NCI-H774 (cell line): ENCODE measurements at regions not wholly inside any gene's neighbourhood (a gene's known extent, or its start where the extent isn't known, plus 50 kb on each side); places are given as distances from the start of the nearest gene placed in this dataset.
A peak's percentile ranks its signal among the peaks of the same experiment; 100 is the strongest.
"Not testable (repeated sequence)": the region's sequence is repeated elsewhere in the genome, so short reads cannot be mapped to it uniquely, and the experiment has no call there.

Source experiments
- DNase-seq: peaks from one replicate; lab custom pipeline; 2025; lab: John Stamatoyannopoulos, UW

- DNase-seq, result no peak
These were observed 155.4 kb downstream of the TRIM27 start for GRCh38 chr6:28768187-28768913.

GRCh38 chr6:28769626-28770402 lies 154.0 kb downstream of the TRIM27 start:
- DNase-seq, result no peak

- no peak for DNase-seq
These were observed 153.1 kb downstream of the TRIM27 start for GRCh38 chr6:28770732-28771131.

- no peak for DNase-seq
These were observed 152.2 kb downstream of the TRIM27 start for GRCh38 chr6:28771401-28772267.

- no peak for DNase-seq
These were observed 151.1 kb downstream of the TRIM27 start for GRCh38 chr6:28772480-28773381.

- DNase-seq, result no peak
These were observed 149.3 kb downstream of the TRIM27 start for GRCh38 chr6:28774292-28775051.

GRCh38 chr6:28775052-28775376 lies 148.8 kb downstream of the TRIM27 start:
- DNase-seq, result no peak

GRCh38 chr6:28775405-28776129 lies 148.2 kb downstream of the TRIM27 start:
- no peak for DNase-seq

GRCh38 chr6:28776269-28777146 lies 147.3 kb downstream of the TRIM27 start:
- no peak for DNase-seq

GRCh38 chr6:28777147-28777461 lies 146.7 kb downstream of the TRIM27 start:
- no peak for DNase-seq

- DNase-seq, result no peak
These were observed 141.6 kb downstream of the TRIM27 start for GRCh38 chr6:28782113-28782673.

GRCh38 chr6:28785962-28786679 lies 137.7 kb downstream of the TRIM27 start:
- no peak for DNase-seq

GRCh38 chr6:28789553-28790083 lies 134.2 kb downstream of the TRIM27 start:
- peak; percentile 12 for DNase-seq

GRCh38 chr6:28791002-28791383 lies 132.8 kb downstream of the TRIM27 start:
- DNase-seq, result no peak

- DNase-seq, result no peak
These were observed 129.4 kb downstream of the TRIM27 start for GRCh38 chr6:28794175-28795002.

GRCh38 chr6:28800647-28801046 lies 123.1 kb downstream of the TRIM27 start:
- not testable (repeated sequence) for DNase-seq
